Brain pericyte (primary cell): ENCODE measurements at regions not wholly inside any gene's neighbourhood (a gene's known extent, or its start where the extent isn't known, plus 50 kb on each side); places are given as distances from the start of the nearest gene placed in this dataset.
"Not testable (repeated sequence)": the region's sequence is repeated elsewhere in the genome, so short reads cannot be mapped to it uniquely, and the experiment has no call there.

Experiments used
- DNase-seq: peaks from one replicate; pipeline ENCODE4 v3.0.0-alpha.2; 2012; ENCODE audit warnings: low read depth, low spot score

DNA sequence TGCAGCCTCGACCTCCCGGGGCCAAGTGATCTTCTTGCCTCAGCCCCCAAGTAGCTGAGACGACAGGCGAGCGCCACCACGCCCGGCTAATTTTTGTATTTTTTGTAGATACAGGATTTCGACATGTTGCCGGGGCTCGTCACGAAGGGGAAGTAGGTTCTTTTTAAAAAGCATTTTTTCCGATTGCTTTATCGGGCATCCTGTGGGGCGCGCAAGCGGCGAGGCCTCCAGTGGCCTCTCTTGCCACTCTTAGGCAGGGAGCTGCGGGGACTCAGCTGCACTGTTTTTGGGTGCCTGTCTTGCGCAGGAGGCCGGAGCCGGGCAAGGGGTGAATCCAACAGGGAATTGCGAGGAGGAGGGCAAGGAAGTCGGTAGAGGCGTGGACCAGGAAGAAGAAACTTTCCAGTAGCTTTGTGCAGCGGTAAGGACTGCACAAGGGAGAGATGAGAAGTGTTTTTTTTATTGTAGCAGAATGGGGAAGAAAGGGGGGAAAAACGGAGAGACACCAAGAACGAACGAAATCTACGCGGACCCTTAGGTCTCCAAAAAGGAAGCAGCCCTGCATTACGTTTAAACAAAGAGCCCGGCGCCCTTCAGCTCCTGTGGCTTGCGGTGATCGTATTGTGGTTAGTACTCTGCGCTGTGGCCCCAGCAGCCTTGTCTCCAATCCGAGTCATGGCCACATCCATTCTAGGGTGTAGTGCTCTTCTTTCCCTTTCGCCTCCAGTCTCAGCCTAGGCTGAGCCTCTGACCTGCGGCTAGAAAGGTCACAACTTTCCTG is 164.8 kb downstream of the PPIAL4G start:
- DNase-seq, result no peak

GRCh38 chr1:148317288-148317985 is 165.4 kb upstream of the NBPF11 start:
- DNase-seq, result no peak

DNA sequence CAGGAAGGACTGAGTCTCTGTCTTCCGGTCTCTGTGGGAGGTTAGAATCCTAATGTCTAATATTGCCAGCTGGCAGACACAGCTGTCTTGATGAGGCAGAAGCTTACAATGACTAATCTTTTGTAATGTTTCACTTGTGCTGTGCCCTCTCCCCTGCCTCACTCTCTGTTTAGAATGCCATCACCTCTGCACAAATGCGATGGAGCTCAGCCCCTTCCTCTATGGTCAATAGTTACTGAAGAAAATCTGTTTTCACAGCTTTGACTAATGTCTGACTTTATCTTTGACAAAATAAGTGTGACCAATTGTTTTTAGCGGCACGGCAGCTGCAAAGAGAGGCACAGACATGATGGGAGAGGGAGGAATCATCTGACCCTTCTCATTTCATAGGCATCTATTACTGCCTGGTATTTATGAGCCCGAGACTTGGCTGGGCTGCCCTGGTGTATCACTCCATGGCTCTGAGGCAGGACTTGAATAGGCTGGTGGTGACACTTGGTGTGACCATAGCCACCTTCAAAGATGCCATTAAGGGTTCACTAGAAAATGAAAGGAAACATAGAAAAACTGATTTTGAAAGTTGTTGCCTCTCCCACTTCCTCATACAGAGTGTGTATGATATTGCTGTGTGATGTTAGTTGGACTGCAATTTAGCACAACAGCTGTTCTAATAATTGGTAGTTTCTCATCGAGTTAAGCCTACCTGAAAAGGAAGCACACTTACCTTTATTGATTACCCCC is 163.2 kb upstream of the NBPF11 start:
- no peak for DNase-seq

- DNase-seq, result no peak
Measured at GRCh38 chr1:148310807-148311206, 158.7 kb upstream of the NBPF11 start.

DNA sequence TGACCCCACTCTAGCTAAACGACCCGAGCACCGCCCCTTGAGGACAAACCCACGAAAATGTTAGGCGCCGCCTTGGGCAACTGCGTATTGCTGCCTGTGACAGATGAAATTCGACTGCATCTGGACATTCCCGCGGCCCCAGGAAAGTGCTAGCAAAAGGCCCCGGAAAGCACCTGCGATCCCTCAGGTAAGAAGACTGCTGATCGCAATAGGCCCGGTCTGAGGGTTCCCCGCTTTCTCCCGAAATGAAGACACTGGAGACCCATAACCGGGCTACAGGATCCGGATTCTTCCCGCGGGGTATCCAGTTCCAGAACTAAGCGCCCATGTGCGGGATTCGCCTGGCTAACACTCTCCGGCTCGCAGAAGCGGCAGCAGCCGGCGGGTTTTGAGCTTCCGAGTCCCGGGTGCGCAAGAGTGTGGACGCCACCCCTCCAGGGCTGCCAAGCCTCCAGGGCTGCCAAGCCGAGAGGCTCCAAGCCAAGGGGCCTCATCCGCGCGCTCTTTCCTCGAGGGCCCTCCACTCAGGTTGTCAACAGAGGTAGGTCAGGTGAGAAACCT is 157.9 kb upstream of the NBPF11 start:
- DNase-seq, result no peak

GRCh38 chr1:148308832-148309458 is 156.9 kb upstream of the NBPF11 start:
- no peak for DNase-seq

GRCh38 chr1:148307583-148308185 is 155.6 kb upstream of the NBPF11 start:
- DNase-seq, result no peak

- not testable (repeated sequence) for DNase-seq
Measured at GRCh38 chr1:148304935-148305334, 152.9 kb upstream of the NBPF11 start.

GRCh38 chr1:148302586-148303364 is 150.7 kb upstream of the NBPF11 start:
- not testable (repeated sequence) for DNase-seq

GRCh38 chr1:148297852-148298251 is 145.8 kb upstream of the NBPF11 start:
- not testable (repeated sequence) for DNase-seq

- no peak for DNase-seq
Measured at GRCh38 chr1:148296511-148296910, 144.4 kb upstream of the NBPF11 start.

- DNase-seq, result no peak
Measured at GRCh38 chr1:148294116-148294807, 142.2 kb upstream of the NBPF11 start.

DNA sequence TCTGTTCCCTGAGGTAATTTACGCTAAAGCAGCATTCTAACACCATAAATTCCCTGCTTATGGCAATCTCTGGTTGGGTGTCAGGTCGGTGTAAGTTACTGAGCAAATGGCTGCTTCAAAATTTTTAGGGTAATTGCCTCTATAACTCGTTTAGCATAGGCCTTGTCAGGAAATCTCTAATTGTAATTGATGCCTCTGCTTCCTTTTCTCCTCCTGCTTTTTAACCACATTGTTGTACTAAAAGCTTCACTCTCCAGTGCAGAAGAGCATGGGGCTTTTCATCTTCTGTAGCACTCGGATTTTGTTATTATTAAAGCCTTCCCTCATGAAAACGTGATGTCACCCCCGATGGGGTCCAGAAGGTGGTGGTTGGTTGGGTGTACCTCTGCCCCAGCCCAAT is 141.6 kb upstream of the NBPF11 start:
- DNase-seq, result no peak

DNA sequence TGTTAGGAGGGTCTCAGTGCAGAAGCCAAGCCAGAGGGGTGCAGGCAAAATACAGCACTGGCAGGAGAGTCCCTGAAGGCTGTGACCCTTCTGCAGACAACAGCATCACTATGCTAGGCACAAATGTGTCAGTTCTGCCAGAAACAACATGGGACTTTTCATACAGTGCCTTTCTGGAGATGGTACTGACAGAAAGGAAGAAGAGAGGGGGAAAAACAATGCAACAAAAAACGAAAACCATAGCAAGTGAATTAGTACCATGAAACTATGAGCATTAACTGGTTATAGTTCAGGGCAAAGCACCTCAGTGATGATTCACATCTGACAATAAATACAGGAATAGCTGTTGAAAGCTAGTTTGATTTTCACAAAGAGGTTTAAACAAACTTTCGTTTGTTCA is 140.8 kb upstream of the NBPF11 start:
- no peak for DNase-seq

- DNase-seq, result no peak
Measured at GRCh38 chr1:148290881-148291280, 138.8 kb upstream of the NBPF11 start.

DNA sequence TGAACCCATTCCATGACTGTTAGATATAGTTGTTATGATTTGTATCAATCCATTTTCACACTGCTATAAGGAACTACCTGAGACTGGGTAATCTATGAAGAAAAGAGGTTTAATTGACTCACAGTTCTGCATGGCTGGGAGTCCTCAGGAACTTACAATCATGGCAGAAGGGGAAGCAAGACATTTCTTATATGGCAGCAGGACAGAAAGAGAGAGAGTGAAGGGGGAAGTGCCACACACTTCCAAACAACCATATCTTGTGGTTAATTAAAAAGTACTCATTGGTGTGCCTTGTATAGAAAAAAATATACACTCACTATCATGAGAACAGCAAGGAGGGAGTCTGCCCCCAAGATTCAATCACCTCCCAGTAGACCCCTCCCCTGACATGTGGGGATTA is 137.6 kb upstream of the NBPF11 start:
- no peak for DNase-seq

DNA sequence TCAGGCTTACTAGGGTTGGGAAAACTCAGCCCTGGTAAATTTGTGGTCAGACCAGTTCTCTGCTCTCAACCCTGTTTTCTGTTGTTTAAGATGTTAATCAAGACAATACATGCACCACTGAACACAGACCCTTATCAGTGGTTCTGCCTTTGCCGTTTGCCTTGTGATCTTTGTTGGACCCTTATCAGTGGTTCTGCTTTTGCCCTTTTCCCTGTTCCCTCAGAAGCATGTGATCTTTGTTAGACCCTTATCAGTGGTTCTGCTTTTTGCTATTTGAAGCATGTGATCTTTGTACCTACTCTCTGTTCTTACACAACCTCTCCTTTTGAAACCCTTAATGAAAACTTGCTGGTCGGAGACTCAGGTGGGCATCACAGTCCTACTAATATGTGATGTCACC is 133.9 kb upstream of the NBPF11 start:
- DNase-seq, result not testable (repeated sequence)

DNA sequence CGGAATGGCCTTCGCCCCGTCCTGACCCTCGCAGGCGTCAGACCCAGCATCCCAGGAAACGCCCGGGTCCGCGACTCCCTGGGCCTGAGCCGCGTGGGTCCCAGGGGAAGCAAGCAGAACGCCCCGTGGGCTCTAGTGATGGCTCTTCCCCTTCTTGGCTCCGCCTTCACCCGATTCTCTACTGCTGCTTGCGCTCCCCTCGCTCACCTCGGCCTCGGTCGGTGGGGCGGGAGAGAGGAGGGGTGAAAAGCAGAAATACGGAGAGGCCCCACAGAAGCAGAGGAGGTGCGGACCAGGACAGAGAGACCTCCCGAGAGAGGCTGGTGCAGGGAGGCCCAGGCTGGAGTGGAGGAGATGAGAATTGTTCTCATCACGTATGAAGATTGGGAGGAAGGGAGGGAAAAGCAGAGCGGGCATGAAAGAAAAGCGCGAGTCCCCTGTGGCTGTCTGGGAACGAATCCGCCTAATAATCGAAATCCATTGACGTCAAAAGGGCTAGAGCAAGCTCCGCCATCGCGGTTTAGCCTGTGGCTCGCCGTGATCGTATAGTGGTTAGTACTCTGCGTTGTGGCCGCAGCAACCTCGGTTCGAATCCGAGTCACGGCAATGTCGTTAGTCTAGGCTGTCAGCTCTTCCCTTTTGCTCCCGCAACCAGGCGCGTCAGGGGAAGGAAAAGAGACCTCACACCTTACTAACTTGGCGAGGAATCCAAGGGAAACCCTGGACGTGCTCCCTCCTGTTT is 128.9 kb upstream of the NBPF11 start:
- not testable (repeated sequence) for DNase-seq

- DNase-seq, result not testable (repeated sequence)
Measured at GRCh38 chr1:148279002-148279542, 127.0 kb upstream of the NBPF11 start.
